Prostate gland (tissue), 2 donors: ENCODE measurements at regions not wholly inside any gene's neighbourhood (a gene's known extent, or its start where the extent isn't known, plus 50 kb on each side); places are given as distances from the start of the nearest gene placed in this dataset.

ENCODE experiments used
- POLR2A ChIP-seq: fragments of 450-650 bp; IDR thresholded peaks from one replicate; pipeline ENCODE4 v1.6.1; 2016; ENCODE audit warnings: antibody characterized with exemption, mild to moderate bottlenecking
- TF ChIP-seq, protein P1 (sequence below), 4 experiments: fragments of 200-600 bp in 2 of 4; fragments of 450-650 bp in 2 of 4; sonication (generic) in 2 of 4; IDR thresholded peaks; 1 replicate in 3 of 4; 2 replicates in 1 of 4; pipeline ENCODE4 v1.5.1; 2016 to 2019; ENCODE audit warnings: antibody characterized with exemption in 4 of 4, mild to moderate bottlenecking in 2 of 4, moderate library complexity in 2 of 4

DNA sequence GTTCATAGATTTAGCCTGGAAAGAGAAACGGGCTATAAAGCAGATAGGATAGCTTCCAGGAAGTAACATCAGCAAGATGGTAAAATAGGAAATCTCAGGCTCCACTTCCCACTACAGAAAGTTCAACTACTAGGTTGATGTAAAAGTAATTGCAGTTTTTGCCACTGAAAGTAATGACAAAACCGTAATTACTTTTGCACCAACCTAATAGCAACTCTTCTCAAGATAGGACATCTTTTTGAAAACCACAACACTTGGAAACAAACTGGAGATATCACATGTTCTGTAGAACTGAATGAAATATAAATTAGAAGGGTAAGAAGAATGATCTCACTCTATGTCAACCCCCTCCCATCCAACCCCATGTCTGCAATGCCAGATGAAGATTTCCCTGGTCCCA lies 1154.3 kb downstream of the BCL11A start:
- TF ChIP-seq, protein P1, sequence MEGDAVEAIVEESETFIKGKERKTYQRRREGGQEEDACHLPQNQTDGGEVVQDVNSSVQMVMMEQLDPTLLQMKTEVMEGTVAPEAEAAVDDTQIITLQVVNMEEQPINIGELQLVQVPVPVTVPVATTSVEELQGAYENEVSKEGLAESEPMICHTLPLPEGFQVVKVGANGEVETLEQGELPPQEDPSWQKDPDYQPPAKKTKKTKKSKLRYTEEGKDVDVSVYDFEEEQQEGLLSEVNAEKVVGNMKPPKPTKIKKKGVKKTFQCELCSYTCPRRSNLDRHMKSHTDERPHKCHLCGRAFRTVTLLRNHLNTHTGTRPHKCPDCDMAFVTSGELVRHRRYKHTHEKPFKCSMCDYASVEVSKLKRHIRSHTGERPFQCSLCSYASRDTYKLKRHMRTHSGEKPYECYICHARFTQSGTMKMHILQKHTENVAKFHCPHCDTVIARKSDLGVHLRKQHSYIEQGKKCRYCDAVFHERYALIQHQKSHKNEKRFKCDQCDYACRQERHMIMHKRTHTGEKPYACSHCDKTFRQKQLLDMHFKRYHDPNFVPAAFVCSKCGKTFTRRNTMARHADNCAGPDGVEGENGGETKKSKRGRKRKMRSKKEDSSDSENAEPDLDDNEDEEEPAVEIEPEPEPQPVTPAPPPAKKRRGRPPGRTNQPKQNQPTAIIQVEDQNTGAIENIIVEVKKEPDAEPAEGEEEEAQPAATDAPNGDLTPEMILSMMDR (IDR thresholded peaks at IDR 0.05) = no peak
- TF ChIP-seq POLR2A = no peak
